ENCODE measurements at regions not wholly inside any gene's neighbourhood (a gene's known extent, or its start where the extent isn't known, plus 50 kb on each side); places are given as distances from the start of the nearest gene placed in this dataset.

DNA sequence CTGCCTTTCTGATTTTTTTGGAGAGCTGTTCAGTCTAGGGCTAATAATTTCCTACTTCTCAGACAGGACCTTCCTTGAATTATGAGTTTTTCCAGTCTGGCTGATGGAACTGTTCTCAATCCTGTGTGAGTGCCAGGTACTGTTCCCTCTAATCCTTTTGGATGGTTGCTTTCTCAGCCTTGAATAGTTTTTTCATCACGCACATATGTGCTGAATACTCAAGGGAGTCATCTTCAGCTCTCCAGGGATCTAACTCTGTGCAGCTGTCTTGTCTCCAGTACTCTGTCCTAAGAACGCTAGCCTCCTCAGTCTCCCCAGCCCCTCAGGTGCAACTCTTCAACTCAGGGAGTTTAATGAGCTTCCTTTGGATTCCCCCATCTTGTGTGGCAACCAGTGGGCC lies 93.2 kb downstream of the GASK1B start:
- intact Hi-C loops (cut with micrococcal nuclease): no loop called here
- no peak for DNase-seq
- Histone ChIP-seq H3K36me3 (ENCODE audit: control insufficient read depth, insufficient read depth, low read length) (no peaks in the 10 kb centered on the region), H3K9me3 (ENCODE audit: control insufficient read depth, insufficient read depth, low read length) (peaks cover 10% of the 10 kb centered on the region), H3K27ac (ENCODE audit: low read length) (no peak overlapping the region), H3K27me3 (ENCODE audit: control insufficient read depth, insufficient read depth, low read length) (no peaks in the 10 kb centered on the region), H3K4me1 (ENCODE audit: control insufficient read depth, insufficient read depth, low read length) (no peaks in the 10 kb centered on the region), H3K4me3 (ENCODE audit: low read length) (no peak overlapping the region)
- H3K27me3 Mint-ChIP-seq (ENCODE audit: low read depth in 2 of 2): no peaks in the 10 kb centered on the region
- H3K4me1 Mint-ChIP-seq: no peaks in the 10 kb centered on the region
- ATAC-seq: no peak
- WGBS (ENCODE audit: insufficient coverage): 84% methylated on average over 2 of the region's 2 CpGs
- peaks cover 8 to 14% of the 10 kb centered on the region in 2 donors for H3K9me3 Mint-ChIP-seq
- TF ChIP-seq, protein P1, sequence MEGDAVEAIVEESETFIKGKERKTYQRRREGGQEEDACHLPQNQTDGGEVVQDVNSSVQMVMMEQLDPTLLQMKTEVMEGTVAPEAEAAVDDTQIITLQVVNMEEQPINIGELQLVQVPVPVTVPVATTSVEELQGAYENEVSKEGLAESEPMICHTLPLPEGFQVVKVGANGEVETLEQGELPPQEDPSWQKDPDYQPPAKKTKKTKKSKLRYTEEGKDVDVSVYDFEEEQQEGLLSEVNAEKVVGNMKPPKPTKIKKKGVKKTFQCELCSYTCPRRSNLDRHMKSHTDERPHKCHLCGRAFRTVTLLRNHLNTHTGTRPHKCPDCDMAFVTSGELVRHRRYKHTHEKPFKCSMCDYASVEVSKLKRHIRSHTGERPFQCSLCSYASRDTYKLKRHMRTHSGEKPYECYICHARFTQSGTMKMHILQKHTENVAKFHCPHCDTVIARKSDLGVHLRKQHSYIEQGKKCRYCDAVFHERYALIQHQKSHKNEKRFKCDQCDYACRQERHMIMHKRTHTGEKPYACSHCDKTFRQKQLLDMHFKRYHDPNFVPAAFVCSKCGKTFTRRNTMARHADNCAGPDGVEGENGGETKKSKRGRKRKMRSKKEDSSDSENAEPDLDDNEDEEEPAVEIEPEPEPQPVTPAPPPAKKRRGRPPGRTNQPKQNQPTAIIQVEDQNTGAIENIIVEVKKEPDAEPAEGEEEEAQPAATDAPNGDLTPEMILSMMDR (IDR thresholded peaks at IDR 0.05): no peak
- H3K4me3 Mint-ChIP-seq: no peak overlapping the region
- no peaks in the 10 kb centered on the region for H3K36me3 Mint-ChIP-seq
- no peak overlapping the region for H3K27ac Mint-ChIP-seq

DNA sequence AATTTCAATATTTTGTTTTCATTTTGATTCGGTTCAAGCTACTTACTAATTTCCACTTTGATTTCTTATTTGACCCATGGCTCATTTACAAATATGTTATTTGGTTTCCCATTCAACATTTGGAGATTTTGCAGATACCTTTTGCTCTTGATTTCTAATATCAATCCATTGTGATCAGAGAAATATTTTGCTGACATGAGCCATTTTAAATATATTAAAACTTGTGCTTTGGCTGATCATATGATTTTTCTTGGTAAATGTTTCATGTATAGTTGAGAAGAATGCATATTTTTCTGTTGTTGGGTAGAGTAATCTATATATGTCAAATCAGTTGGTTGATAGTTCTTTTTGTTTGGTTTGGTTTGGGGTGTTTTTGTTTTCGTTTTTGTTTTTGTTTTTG lies 95.0 kb downstream of the GASK1B start:
- WGBS (ENCODE audit: insufficient coverage): 85% methylated on average over 1 of the region's 2 CpGs
- Mint-ChIP-seq H3K27me3 (ENCODE audit: low read depth in 2 of 2) (no peaks in the 10 kb centered on the region), H3K9me3 (peaks cover 2 to 12% of the 10 kb centered on the region in 2 donors), H3K27ac (no peak overlapping the region), H3K36me3 (no peaks in the 10 kb centered on the region), H3K4me3 (no peak overlapping the region), H3K4me1 (no peaks in the 10 kb centered on the region)
- Histone ChIP-seq H3K27ac (ENCODE audit: low read length) (no peak overlapping the region), H3K27me3 (ENCODE audit: control insufficient read depth, insufficient read depth, low read length) (no peaks in the 10 kb centered on the region), H3K9me3 (ENCODE audit: control insufficient read depth, insufficient read depth, low read length) (peaks cover 10% of the 10 kb centered on the region), H3K4me1 (ENCODE audit: control insufficient read depth, insufficient read depth, low read length) (no peaks in the 10 kb centered on the region), H3K4me3 (ENCODE audit: low read length) (no peak overlapping the region), H3K36me3 (ENCODE audit: control insufficient read depth, insufficient read depth, low read length) (no peaks in the 10 kb centered on the region)
- ATAC-seq (no peak), DNase-seq (no peak)
- TF ChIP-seq, protein P1 (IDR thresholded peaks at IDR 0.05): no peak
- intact Hi-C loops (cut with micrococcal nuclease): no loop called here

- H3K4me1 Mint-ChIP-seq: no peaks in the 10 kb centered on the region
- DNase-seq (no peak), ATAC-seq (no peak)
- no peaks in the 10 kb centered on the region for H3K4me1 ChIP-seq (ENCODE audit: control insufficient read depth, insufficient read depth, low read length)
- H3K9me3 ChIP-seq (ENCODE audit: control insufficient read depth, insufficient read depth, low read length): peaks cover 10% of the 10 kb centered on the region
- H3K27ac Mint-ChIP-seq: no peak overlapping the region
- no peaks in the 10 kb centered on the region for H3K27me3 Mint-ChIP-seq (ENCODE audit: low read depth in 2 of 2)
- no peaks in the 10 kb centered on the region for H3K36me3 ChIP-seq (ENCODE audit: control insufficient read depth, insufficient read depth, low read length)
- intact Hi-C loops (cut with micrococcal nuclease): no loop called here
- no peak overlapping the region for H3K4me3 Mint-ChIP-seq
- H3K9me3 Mint-ChIP-seq: peaks cover 2 to 15% of the 10 kb centered on the region in 2 donors
- 90% methylated on average over 2 of the region's 5 CpGs for WGBS (ENCODE audit: insufficient coverage)
- no peak overlapping the region for H3K4me3 ChIP-seq (ENCODE audit: low read length)
- H3K27ac ChIP-seq (ENCODE audit: low read length): no peak overlapping the region
- H3K27me3 ChIP-seq (ENCODE audit: control insufficient read depth, insufficient read depth, low read length): no peaks in the 10 kb centered on the region
- TF ChIP-seq, protein P1 (IDR thresholded peaks at IDR 0.05): no peak
- no peaks in the 10 kb centered on the region for H3K36me3 Mint-ChIP-seq
Measured at GRCh38 chr4:158074851-158075250, 98.0 kb downstream of the GASK1B start.

GRCh38 chr4:158071931-158072330 lies 100.9 kb downstream of the GASK1B start:
- no peaks in the 10 kb centered on the region for H3K36me3 ChIP-seq (ENCODE audit: control insufficient read depth, insufficient read depth, low read length)
- peaks cover 0 to 7% of the 10 kb centered on the region in 2 donors for H3K9me3 Mint-ChIP-seq
- no peak overlapping the region for H3K27ac Mint-ChIP-seq
- TF ChIP-seq, protein P1 (IDR thresholded peaks at IDR 0.05): no peak
- 91% methylated on average over 3 of the region's 4 CpGs for WGBS (ENCODE audit: insufficient coverage)
- intact Hi-C loops (cut with micrococcal nuclease): no loop called here
- no peaks in the 10 kb centered on the region for H3K27me3 Mint-ChIP-seq (ENCODE audit: low read depth in 2 of 2)
- no peaks in the 10 kb centered on the region for H3K4me1 Mint-ChIP-seq
- no peaks in the 10 kb centered on the region for H3K4me1 ChIP-seq (ENCODE audit: control insufficient read depth, insufficient read depth, low read length)
- no peak overlapping the region for H3K4me3 ChIP-seq (ENCODE audit: low read length)
- no peaks in the 10 kb centered on the region for H3K27me3 ChIP-seq (ENCODE audit: control insufficient read depth, insufficient read depth, low read length)
- H3K36me3 Mint-ChIP-seq: no peaks in the 10 kb centered on the region
- DNase-seq (no peak), ATAC-seq (no peak)
- no peak overlapping the region for H3K27ac ChIP-seq (ENCODE audit: low read length)
- H3K4me3 Mint-ChIP-seq: no peak overlapping the region
- no peaks in the 10 kb centered on the region for H3K9me3 ChIP-seq (ENCODE audit: control insufficient read depth, insufficient read depth, low read length)
